GM10266 (cell line): ENCODE measurements at regions not wholly inside any gene's neighbourhood (a gene's known extent, or its start where the extent isn't known, plus 50 kb on each side); places are given as distances from the start of the nearest gene placed in this dataset.

ENCODE experiments used
- DNase-seq: peaks from one replicate; pipeline ENCODE4 v3.0.0; 2012; ENCODE audit errors: extremely low spot score
- CTCF ChIP-seq: IDR thresholded peaks from 2 replicates; pipeline ENCODE4 v1.5.1; 2012; ENCODE audit warnings: mild to moderate bottlenecking, low read depth; ENCODE audit not compliant: control insufficient read depth, insufficient read depth; ENCODE audit errors: missing control alignments

GRCh38 chr5:135246923-135247795 is 151.9 kb downstream of the MACROH2A1 start:
- no peak for DNase-seq

GRCh38 chr5:135246605-135246922 is 152.5 kb downstream of the MACROH2A1 start:
- TF ChIP-seq CTCF: no peak
- no peak for DNase-seq

More at GRCh38 chr5:135246923-135247795, 151.9 kb downstream of the MACROH2A1 start:
- TF ChIP-seq CTCF: no peak

GRCh38 chr5:135245521-135246499 is 153.2 kb downstream of the MACROH2A1 start:
- no peak for TF ChIP-seq CTCF
- no peak for DNase-seq

GRCh38 chr5:135244620-135245021 is 154.4 kb downstream of the MACROH2A1 start:
- no peak for DNase-seq

GRCh38 chr5:135243556-135244285 is 155.3 kb downstream of the MACROH2A1 start:
- TF ChIP-seq CTCF: no peak
- no peak for DNase-seq

More at GRCh38 chr5:135244620-135245021, 154.4 kb downstream of the MACROH2A1 start:
- no peak for TF ChIP-seq CTCF

GRCh38 chr5:135242866-135243555 is 156.0 kb downstream of the MACROH2A1 start:
- DNase-seq: no peak
- no peak for TF ChIP-seq CTCF
